ENCODE measurements at regions not wholly inside any gene's neighbourhood (a gene's known extent, or its start where the extent isn't known, plus 50 kb on each side); places are given as distances from the start of the nearest gene placed in this dataset.

DNA sequence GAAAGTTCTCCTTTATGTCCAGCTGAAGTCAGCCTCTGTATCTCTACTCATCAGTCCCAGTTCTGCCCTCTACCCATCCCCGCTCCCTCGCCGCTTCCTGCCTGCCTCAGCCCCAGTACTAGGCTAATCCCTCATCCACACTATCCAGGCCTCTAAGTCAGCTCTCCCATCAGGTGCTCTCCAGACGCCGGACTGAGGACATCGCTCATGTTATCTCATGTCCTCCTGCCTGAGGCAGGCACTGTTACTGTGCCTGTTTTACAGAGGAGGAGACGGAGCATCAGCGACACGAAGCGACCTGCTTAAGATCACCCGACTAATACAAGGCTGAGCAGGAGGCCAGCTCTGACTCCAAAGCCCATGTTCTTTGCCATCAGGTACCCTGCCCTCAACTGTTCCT, 57.3 kb upstream of the RUNX3 start:
- TF ChIP-seq, protein P1, sequence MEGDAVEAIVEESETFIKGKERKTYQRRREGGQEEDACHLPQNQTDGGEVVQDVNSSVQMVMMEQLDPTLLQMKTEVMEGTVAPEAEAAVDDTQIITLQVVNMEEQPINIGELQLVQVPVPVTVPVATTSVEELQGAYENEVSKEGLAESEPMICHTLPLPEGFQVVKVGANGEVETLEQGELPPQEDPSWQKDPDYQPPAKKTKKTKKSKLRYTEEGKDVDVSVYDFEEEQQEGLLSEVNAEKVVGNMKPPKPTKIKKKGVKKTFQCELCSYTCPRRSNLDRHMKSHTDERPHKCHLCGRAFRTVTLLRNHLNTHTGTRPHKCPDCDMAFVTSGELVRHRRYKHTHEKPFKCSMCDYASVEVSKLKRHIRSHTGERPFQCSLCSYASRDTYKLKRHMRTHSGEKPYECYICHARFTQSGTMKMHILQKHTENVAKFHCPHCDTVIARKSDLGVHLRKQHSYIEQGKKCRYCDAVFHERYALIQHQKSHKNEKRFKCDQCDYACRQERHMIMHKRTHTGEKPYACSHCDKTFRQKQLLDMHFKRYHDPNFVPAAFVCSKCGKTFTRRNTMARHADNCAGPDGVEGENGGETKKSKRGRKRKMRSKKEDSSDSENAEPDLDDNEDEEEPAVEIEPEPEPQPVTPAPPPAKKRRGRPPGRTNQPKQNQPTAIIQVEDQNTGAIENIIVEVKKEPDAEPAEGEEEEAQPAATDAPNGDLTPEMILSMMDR (IDR thresholded peaks at IDR 0.05) = no peak
- no peak for TF ChIP-seq POLR2A (IDR thresholded peaks at IDR 0.05)
